C4-2B (cell line): ENCODE measurements at regions not wholly inside any gene's neighbourhood (a gene's known extent, or its start where the extent isn't known, plus 50 kb on each side); places are given as distances from the start of the nearest gene placed in this dataset.

Experiments used
- CTCF ChIP-seq: fragments of 450-650 bp; conservative IDR thresholded peaks from 2 replicates; pipeline ENCODE4 v1.5.1; 2017; ENCODE audit warnings: mild to moderate bottlenecking
- ZFX ChIP-seq: fragments of 450-650 bp; IDR thresholded peaks from 2 replicates; pipeline ENCODE4 v1.6.1; 2017

DNA sequence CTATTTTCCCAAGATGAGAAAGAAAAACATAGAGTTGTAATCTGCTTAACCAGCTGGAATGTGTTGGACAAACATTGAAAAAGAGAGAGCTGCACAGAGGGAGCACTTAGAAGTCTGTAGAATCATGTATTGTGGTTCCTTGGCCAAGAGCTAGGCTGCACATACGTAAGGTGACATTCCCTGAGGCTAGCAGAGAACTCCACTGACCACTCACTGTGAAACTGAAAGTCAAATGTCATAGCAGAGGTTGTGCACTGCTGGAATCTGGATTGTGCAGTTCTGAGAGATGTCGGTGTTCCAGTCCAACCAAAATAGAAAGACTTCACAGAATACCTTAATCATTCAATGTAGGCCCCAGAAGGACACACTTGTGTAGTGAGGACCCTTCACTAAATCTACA lies 772.8 kb upstream of the RAG2 start:
- TF ChIP-seq CTCF (no peak), ZFX (no peak)
